DND-41 (cell line): ENCODE measurements at regions not wholly inside any gene's neighbourhood (a gene's known extent, or its start where the extent isn't known, plus 50 kb on each side); places are given as distances from the start of the nearest gene placed in this dataset.
"Not testable (repeated sequence)": the region's sequence is repeated elsewhere in the genome, so short reads cannot be mapped to it uniquely, and the experiment has no call there.

ENCODE experiments used
- ATAC-seq: fragments of 200-7000 bp; cut with Tn5 transposase; 3 replicates; pipeline ENCODE4 v1.9.1; 2021; ENCODE audit warnings: low read depth; ENCODE audit not compliant: insufficient read depth
- DNase-seq: peaks from one replicate; pipeline ENCODE4 v3.0.0-alpha.2; 2020
- H2AFZ ChIP-seq: 2 replicates; pipeline ENCODE4 v1.6.0; 2012; ENCODE audit warnings: low read depth, low read length
- H3K27ac ChIP-seq: 2 replicates; pipeline ENCODE4 v1.5.1; 2012; ENCODE audit warnings: low read length, inconsistent platforms
- H3K27me3 ChIP-seq: fragments of 200-600 bp; sonication (generic); 2 replicates; pipeline ENCODE4 v1.6.0; 2012; ENCODE audit warnings: low read length, mild to moderate bottlenecking, inconsistent platforms; ENCODE audit not compliant: insufficient read depth, poor library complexity
- H3K36me3 ChIP-seq: 2 replicates; pipeline ENCODE4 v1.5.1; 2012; ENCODE audit warnings: low read length, inconsistent platforms; ENCODE audit not compliant: insufficient read depth
- H3K4me1 ChIP-seq: 2 replicates; pipeline ENCODE4 v1.5.1; 2012; ENCODE audit warnings: mild to moderate bottlenecking, low read length; ENCODE audit not compliant: insufficient read depth
- H3K4me2 ChIP-seq: 2 replicates; pipeline ENCODE4 v1.6.0; 2012; ENCODE audit warnings: mild to moderate bottlenecking, moderate library complexity, low read length, inconsistent platforms; ENCODE audit not compliant: insufficient read depth
- H3K4me3 ChIP-seq, 2 experiments: fragments of 200-600 bp in 1 of 2; shearing (Covaris generic) in 1 of 2; 2 replicates each; pipeline ENCODE4 v1.5.1; 2012 to 2016; ENCODE audit warnings: inconsistent platforms in 2 of 2, low read length in 2 of 2, mild to moderate bottlenecking in 2 of 2, low read depth in 1 of 2, moderate library complexity in 1 of 2
- H3K79me2 ChIP-seq: 2 replicates; pipeline ENCODE4 v1.6.0; 2012; ENCODE audit warnings: low read length, inconsistent platforms; ENCODE audit not compliant: insufficient read depth
- H3K9ac ChIP-seq: 2 replicates; pipeline ENCODE4 v1.6.0; 2012; ENCODE audit warnings: low read depth, mild to moderate bottlenecking, inconsistent platforms, low read length, moderate library complexity
- H3K9me3 ChIP-seq: 2 replicates; pipeline ENCODE4 v1.5.1; 2012; ENCODE audit warnings: low read length, moderate library complexity, mild to moderate bottlenecking, inconsistent platforms; ENCODE audit not compliant: insufficient read depth, severe bottlenecking
- H4K20me1 ChIP-seq: 2 replicates; pipeline ENCODE4 v1.6.0; 2012; ENCODE audit warnings: low read length; ENCODE audit not compliant: insufficient read depth
- EZH2 ChIP-seq: IDR thresholded peaks from 3 replicates; pipeline ENCODE4 v1.6.1; 2012; ENCODE audit warnings: borderline replicate concordance, low read depth, mild to moderate bottlenecking, moderate library complexity, low read length, inconsistent platforms; ENCODE audit not compliant: severe bottlenecking
- TF ChIP-seq, protein P1 (sequence below): IDR thresholded peaks from 2 replicates; pipeline ENCODE4 v1.5.1; 2012; ENCODE audit warnings: borderline replicate concordance, low read length, moderate library complexity, mild to moderate bottlenecking; ENCODE audit not compliant: poor library complexity, severe bottlenecking; ENCODE audit errors: extremely low read depth

DNA sequence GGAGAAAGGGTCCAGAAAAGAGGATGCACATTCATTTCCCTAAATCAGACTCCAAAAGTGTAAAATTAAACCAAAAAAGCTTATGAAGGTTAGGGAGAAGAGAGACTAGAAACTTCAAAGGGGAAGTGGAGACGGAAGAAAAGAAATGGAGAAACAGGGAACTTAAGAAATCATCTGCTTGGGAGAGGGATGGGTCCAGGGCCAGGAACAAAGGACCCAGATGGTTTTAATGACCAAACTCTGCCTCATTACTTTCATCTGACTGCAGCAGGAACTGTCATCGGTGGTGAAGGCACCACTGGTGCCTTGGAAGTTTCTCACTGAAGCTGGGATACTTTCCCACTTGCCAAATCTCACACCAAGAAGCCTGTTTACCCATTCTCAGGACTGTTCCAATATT is 70.5 kb upstream of the SLC4A7 start:
- Histone ChIP-seq H3K4me2 (no peak overlapping the region), H3K27me3 (no peaks in the 10 kb centered on the region), H4K20me1 (no peaks in the 10 kb centered on the region), H2AFZ (no peak overlapping the region), H3K36me3 (no peaks in the 10 kb centered on the region), H3K79me2 (no peaks in the 10 kb centered on the region), H3K9ac (no peak overlapping the region), H3K4me3 (no peak overlapping the region), H3K4me1 (no peaks in the 10 kb centered on the region), H3K9me3 (no peaks in the 10 kb centered on the region), H3K27ac (no peak overlapping the region)
- no peak for ATAC-seq
- DNase-seq = no peak
- TF ChIP-seq, protein P1, sequence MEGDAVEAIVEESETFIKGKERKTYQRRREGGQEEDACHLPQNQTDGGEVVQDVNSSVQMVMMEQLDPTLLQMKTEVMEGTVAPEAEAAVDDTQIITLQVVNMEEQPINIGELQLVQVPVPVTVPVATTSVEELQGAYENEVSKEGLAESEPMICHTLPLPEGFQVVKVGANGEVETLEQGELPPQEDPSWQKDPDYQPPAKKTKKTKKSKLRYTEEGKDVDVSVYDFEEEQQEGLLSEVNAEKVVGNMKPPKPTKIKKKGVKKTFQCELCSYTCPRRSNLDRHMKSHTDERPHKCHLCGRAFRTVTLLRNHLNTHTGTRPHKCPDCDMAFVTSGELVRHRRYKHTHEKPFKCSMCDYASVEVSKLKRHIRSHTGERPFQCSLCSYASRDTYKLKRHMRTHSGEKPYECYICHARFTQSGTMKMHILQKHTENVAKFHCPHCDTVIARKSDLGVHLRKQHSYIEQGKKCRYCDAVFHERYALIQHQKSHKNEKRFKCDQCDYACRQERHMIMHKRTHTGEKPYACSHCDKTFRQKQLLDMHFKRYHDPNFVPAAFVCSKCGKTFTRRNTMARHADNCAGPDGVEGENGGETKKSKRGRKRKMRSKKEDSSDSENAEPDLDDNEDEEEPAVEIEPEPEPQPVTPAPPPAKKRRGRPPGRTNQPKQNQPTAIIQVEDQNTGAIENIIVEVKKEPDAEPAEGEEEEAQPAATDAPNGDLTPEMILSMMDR = no peak
- no peak for TF ChIP-seq EZH2

DNA sequence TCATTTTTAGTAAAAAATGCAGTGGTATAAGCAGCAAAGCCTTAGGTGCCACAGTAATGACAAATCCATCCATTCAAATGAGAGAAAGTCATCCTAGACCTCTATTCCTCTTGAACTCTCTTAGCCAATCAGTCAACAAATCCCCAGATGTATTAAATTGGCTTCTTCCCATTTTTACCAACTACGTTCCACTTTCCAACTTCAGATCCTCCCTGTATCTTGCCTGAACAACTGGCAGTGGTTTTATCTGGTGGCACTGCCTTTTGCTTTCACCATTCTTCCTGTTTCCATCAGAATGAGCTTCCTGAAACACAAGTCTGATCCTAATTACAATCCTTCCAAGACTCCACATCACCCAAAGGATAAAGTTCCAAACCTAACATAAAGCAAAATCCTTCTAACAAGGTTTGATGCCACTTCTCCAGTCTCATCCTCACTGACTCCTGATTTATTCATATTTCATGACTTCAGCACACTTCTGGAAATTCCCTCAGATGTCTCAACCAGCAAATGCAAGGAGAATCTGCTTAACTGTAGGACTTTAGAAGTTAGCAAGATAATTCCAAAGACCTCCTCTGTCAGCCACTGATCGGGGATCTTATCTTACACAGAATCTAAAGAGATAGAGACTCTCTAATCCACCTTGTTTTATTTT is 69.8 kb upstream of the SLC4A7 start:
- Histone ChIP-seq H3K9me3 (no peaks in the 10 kb centered on the region), H3K9ac (no peak overlapping the region), H3K4me1 (no peaks in the 10 kb centered on the region), H3K79me2 (no peaks in the 10 kb centered on the region), H3K27ac (no peak overlapping the region), H3K27me3 (no peaks in the 10 kb centered on the region), H4K20me1 (no peaks in the 10 kb centered on the region), H3K4me2 (no peak overlapping the region), H3K4me3 (no peak overlapping the region), H3K36me3 (no peaks in the 10 kb centered on the region), H2AFZ (no peak overlapping the region; the same call in 1 of the 2 replicates)
- no peak for DNase-seq
- no peak for ATAC-seq
- no peak for TF ChIP-seq EZH2
- TF ChIP-seq, protein P1 = no peak

DNA sequence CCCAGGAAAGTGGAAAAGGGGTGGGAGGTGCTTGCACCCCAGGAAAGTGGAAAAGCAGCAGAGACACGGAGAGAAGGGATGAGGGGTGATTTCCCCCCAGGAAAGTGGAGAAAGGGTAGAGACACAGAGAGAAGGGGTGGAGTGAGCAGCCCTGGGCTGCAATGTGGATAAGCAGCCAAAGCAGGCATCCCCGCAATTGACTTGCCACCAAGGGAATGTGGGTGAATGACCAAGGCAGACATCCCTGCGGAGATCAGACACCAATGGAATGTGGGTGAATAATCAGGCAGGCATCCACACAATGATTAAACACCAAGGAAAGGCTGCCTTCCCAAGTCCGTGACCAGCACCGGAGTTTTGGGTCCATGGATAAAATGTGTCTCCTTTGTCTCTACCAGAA is 68.5 kb upstream of the SLC4A7 start:
- H3K79me2 ChIP-seq, H3K9me3 ChIP-seq, H2AFZ ChIP-seq, H3K27ac ChIP-seq, H3K9ac ChIP-seq, H3K36me3 ChIP-seq, H3K27me3 ChIP-seq, H3K4me2 ChIP-seq, ATAC-seq, H3K4me3 ChIP-seq, DNase-seq, H3K4me1 ChIP-seq, H4K20me1 ChIP-seq: not testable (repeated sequence)

DNA sequence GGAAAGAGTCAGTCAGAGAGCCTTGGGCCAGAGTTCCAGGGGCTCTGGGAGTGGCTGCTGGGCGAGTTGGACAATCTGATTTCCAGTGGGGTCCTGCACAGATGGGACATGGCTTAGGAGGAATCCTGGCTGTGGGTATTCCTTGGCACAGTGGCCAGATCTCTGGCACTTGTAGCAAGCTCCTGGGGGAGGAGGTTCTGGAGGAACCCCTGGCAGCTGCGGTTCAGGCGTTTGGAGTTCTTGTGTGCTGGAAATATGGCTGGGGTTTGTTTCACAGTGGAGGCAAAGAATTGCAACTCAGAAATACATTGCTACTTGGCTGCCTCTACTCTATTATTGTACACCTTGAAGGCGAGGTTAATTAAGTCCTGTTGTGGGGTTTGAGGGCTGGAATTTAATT is 67.2 kb upstream of the SLC4A7 start:
- not testable (repeated sequence) for H3K9me3 ChIP-seq, H3K9ac ChIP-seq, H3K27me3 ChIP-seq, H3K27ac ChIP-seq, H2AFZ ChIP-seq, H4K20me1 ChIP-seq, H3K4me2 ChIP-seq, H3K36me3 ChIP-seq, DNase-seq, ATAC-seq, H3K79me2 ChIP-seq, H3K4me1 ChIP-seq, H3K4me3 ChIP-seq
